Body of pancreas (tissue), 4 donors: ENCODE measurements at regions not wholly inside any gene's neighbourhood (a gene's known extent, or its start where the extent isn't known, plus 50 kb on each side); places are given as distances from the start of the nearest gene placed in this dataset.

Experiments used
- CTCF ChIP-seq, 7 experiments: fragments of 450-650 bp in 4 of 7; fragments of 200-600 bp in 3 of 7; sonication (generic) in 3 of 7; IDR thresholded peaks; one replicate each; pipeline ENCODE4 v1.5.1; 2016 to 2019; ENCODE audit warnings: antibody characterized with exemption in 7 of 7
- POLR2A ChIP-seq, 3 donors: fragments of 450-650 bp; IDR thresholded peaks; one replicate each; pipeline ENCODE4 v1.6.1; 2016; ENCODE audit warnings: antibody characterized with exemption in 3 of 3, mild to moderate bottlenecking in 2 of 3

- no peak for TF ChIP-seq CTCF (IDR thresholded peaks at IDR 0.05)
- TF ChIP-seq POLR2A (IDR thresholded peaks at IDR 0.05), result no peak
Measured at GRCh38 chr17:63295288-63295687, 150.8 kb downstream of the CYB561 start.
